GM18517 (cell line): ENCODE measurements at regions not wholly inside any gene's neighbourhood (a gene's known extent, or its start where the extent isn't known, plus 50 kb on each side); places are given as distances from the start of the nearest gene placed in this dataset.

Experiments
- ATAC-seq: cut with Tn5 transposase; IDR thresholded peaks from one replicate; pipeline ENCODE4 v1.9.1; 2021; ENCODE audit warnings: mild to moderate bottlenecking, moderate library complexity; ENCODE audit not compliant: unreplicated experiment

- ATAC-seq = no peak
Measured at GRCh38 chr4:187940299-187940698, 55.3 kb upstream of the ZFP42 start.

- ATAC-seq = no peak
Measured at GRCh38 chr4:187942968-187943367, 52.6 kb upstream of the ZFP42 start.

GRCh38 chr4:187944179-187944578 is 51.4 kb upstream of the ZFP42 start:
- ATAC-seq = no peak
